ENCODE measurements at regions not wholly inside any gene's neighbourhood (a gene's known extent, or its start where the extent isn't known, plus 50 kb on each side); places are given as distances from the start of the nearest gene placed in this dataset.

GRCh38 chr14:76599141-76599540 is 162.1 kb upstream of the VASH1 start:
- H3K27me3 ChIP-seq = no peaks in the 10 kb centered on the region
- no peak overlapping the region for H3K27ac ChIP-seq
- no peak for ATAC-seq
- no peak for DNase-seq
- intact Hi-C loops (cut with DNase I) = loop anchor here in 1 of 10 donors (2.0 kb wide), 1 partner anchor 62 kb away; no protein-coding TSS in a partner anchor
- H3K4me3 ChIP-seq = no peak overlapping the region
- no peak for TF ChIP-seq CTCF (IDR thresholded peaks at IDR 0.05)
- H3K4me1 ChIP-seq = peaks cover 0 to 8% (median 0%) of the 10 kb centered on the region in 9 donors
- 93% methylated on average over 4 of the region's 4 CpGs for WGBS, 2 donors
- no peaks in the 10 kb centered on the region for H3K36me3 ChIP-seq
- H3K9me3 ChIP-seq = peaks cover 0 to 10% (median 0%) of the 10 kb centered on the region in 11 donors

- no peak overlapping the region for H3K4me3 ChIP-seq
- H3K27ac ChIP-seq = no peak overlapping the region
- no peaks in the 10 kb centered on the region for H3K27me3 ChIP-seq
- peaks cover 0 to 10% (median 0%) of the 10 kb centered on the region in 11 donors for H3K9me3 ChIP-seq
- WGBS, 2 donors = 74 to 77% methylated on average over 13 of the region's 13 CpGs
- TF ChIP-seq CTCF (IDR thresholded peaks at IDR 0.05) = no peak
- H3K4me1 ChIP-seq = peaks cover 0 to 8% (median 0%) of the 10 kb centered on the region in 9 donors
- ATAC-seq = no peak
- no peaks in the 10 kb centered on the region for H3K36me3 ChIP-seq
- no peak for DNase-seq
- intact Hi-C loops (cut with DNase I) = loop anchor here in 1 of 10 donors (2.0 kb wide), 1 partner anchor 61 kb away; no protein-coding TSS in a partner anchor
These were observed 161.5 kb upstream of the VASH1 start for GRCh38 chr14:76599559-76600287.

GRCh38 chr14:76603713-76604112 is 157.6 kb upstream of the VASH1 start:
- Histone ChIP-seq H3K4me1 (peaks cover 0 to 8% (median 0%) of the 10 kb centered on the region in 9 donors), H3K36me3 (no peaks in the 10 kb centered on the region), H3K9me3 (peaks cover 0 to 10% (median 0%) of the 10 kb centered on the region in 11 donors), H3K4me3 (no peak overlapping the region), H3K27ac (no peak overlapping the region), H3K27me3 (peaks cover 0 to 3% (median 0%) of the 10 kb centered on the region in 7 donors)
- 66 to 73% methylated on average over 7 of the region's 7 CpGs for WGBS, 2 donors
- peak; percentile 36 to 48 for DNase-seq
- intact Hi-C loops (cut with DNase I) = no loop called here
- no peak for TF ChIP-seq CTCF (IDR thresholded peaks at IDR 0.05)
- peak; percentile 89 to 99 (median 96) for ATAC-seq

DNA sequence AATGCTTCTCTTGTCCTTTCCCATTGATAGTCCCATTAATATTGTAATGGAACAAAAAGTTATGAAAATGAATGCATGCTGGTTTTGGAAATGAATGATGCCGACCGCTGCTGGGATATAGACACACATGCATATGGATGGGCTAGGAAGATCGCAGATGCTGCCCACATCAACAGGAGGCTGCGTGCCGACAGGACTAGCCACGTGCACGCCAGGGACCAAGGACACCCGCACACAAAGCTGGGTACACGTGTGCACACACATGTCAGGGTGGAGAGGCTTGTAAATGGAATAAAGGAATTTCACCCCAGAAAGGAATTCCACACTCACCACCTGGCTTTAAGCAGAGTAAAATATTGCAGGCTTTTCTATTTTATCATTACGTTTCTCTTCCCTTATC is 153.8 kb upstream of the VASH1 start:
- no peak overlapping the region for H3K4me3 ChIP-seq
- DNase-seq (no peak), ATAC-seq (no peak)
- no peaks in the 10 kb centered on the region for H3K36me3 ChIP-seq
- H3K4me1 ChIP-seq = peaks cover 0 to 8% (median 0%) of the 10 kb centered on the region in 9 donors
- 88 to 93% methylated on average over 10 of the region's 10 CpGs for WGBS, 2 donors
- H3K27ac ChIP-seq = no peak overlapping the region
- intact Hi-C loops (cut with DNase I) = no loop called here
- H3K9me3 ChIP-seq = no peaks in the 10 kb centered on the region
- peaks cover 0 to 9% (median 0%) of the 10 kb centered on the region in 7 donors for H3K27me3 ChIP-seq
- TF ChIP-seq CTCF (IDR thresholded peaks at IDR 0.05) = no peak
